ENCODE measurements at regions not wholly inside any gene's neighbourhood (a gene's known extent, or its start where the extent isn't known, plus 50 kb on each side); places are given as distances from the start of the nearest gene placed in this dataset.

DNA sequence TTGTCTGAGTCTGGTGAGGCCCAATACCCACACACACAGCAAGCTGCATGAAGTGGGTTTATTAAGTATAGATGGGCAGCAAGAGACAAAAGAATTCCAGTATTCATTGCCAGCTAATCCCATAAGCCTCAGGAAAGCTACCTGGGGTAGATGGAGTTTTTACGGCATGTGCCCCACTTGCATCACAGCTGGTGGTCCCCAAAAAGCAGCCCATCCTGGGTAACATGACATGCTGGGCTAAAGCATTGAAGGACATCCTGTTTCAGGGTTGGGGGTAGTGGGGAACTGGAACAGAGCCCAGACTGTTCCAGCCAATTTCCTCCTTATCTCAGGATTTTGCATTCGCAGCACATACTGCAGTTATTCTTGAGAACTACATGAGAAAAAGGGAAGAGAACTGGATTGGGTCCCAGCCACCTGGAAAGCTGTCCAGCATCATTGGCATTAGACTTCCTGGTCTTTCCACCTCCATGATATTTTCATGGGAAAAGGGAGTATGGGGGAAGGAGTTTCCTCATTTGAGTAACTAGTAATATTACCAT is 240.1 kb upstream of the MMADHC start:
- H3K4me2 ChIP-seq (ENCODE audit: insufficient read depth, insufficient read length, low read length): no peak overlapping the region
- no peak overlapping the region for H4K8ac ChIP-seq (replicated peaks; ENCODE audit: insufficient read length, low read depth, low read length)
- no peak overlapping the region for H3K27ac Mint-ChIP-seq
- TF ChIP-seq, protein P1, sequence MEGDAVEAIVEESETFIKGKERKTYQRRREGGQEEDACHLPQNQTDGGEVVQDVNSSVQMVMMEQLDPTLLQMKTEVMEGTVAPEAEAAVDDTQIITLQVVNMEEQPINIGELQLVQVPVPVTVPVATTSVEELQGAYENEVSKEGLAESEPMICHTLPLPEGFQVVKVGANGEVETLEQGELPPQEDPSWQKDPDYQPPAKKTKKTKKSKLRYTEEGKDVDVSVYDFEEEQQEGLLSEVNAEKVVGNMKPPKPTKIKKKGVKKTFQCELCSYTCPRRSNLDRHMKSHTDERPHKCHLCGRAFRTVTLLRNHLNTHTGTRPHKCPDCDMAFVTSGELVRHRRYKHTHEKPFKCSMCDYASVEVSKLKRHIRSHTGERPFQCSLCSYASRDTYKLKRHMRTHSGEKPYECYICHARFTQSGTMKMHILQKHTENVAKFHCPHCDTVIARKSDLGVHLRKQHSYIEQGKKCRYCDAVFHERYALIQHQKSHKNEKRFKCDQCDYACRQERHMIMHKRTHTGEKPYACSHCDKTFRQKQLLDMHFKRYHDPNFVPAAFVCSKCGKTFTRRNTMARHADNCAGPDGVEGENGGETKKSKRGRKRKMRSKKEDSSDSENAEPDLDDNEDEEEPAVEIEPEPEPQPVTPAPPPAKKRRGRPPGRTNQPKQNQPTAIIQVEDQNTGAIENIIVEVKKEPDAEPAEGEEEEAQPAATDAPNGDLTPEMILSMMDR (conservative IDR thresholded peaks at IDR 0.05): no peak
- no peak overlapping the region for H4K91ac ChIP-seq (ENCODE audit: insufficient read length, low read depth, low read length)
- H3K9me3 ChIP-seq (ENCODE audit: control insufficient read depth, low read depth, low read length): no peaks in the 10 kb centered on the region
- no peak overlapping the region for H3K18ac ChIP-seq (ENCODE audit: insufficient read length, low read depth, low read length)
- no peak overlapping the region for H3K23ac ChIP-seq (ENCODE audit: insufficient read length, low read depth, low read length)
- peaks cover 0 to 2% (median 0%) of the 10 kb centered on the region in 3 experiments; a peak in 3 of 7 replicates for H3K36me3 Mint-ChIP-seq (ENCODE audit: insufficient read depth in 1 of 3, low read depth in 3 of 3)
- no peak overlapping the region for H2BK12ac ChIP-seq (ENCODE audit: insufficient read length, low read depth, low read length)
- H3K79me2 ChIP-seq (ENCODE audit: insufficient read depth, low read length): no peaks in the 10 kb centered on the region
- H3T11ph ChIP-seq (ENCODE audit: low read length): no peak overlapping the region
- H3K14ac ChIP-seq (ENCODE audit: insufficient read depth, low read length): no peak overlapping the region
- H3K4me3 Mint-ChIP-seq: no peak overlapping the region
- peaks cover 13 to 24% of the 10 kb centered on the region in 2 experiments for H3K4me1 Mint-ChIP-seq
- no peaks in the 10 kb centered on the region for H3K23me2 ChIP-seq (ENCODE audit: insufficient read length, low read depth, low read length, poor library complexity, severe bottlenecking)
- H2AK5ac ChIP-seq (ENCODE audit: insufficient read length, low read length): no peak overlapping the region
- no peaks in the 10 kb centered on the region for H3K27me3 ChIP-seq (ENCODE audit: insufficient read depth, low read length)
- peaks cover 2% of the 10 kb centered on the region; the same call in 1 of the 2 replicates for H3K4me1 ChIP-seq (ENCODE audit: insufficient read depth, low read length)
- H3K9ac ChIP-seq (ENCODE audit: extremely low read depth, insufficient read length, low read length): no peak overlapping the region
- no peak overlapping the region for H2BK120ac ChIP-seq (ENCODE audit: low read depth, low read length, poor library complexity, severe bottlenecking)
- no peak overlapping the region for H2BK5ac ChIP-seq (ENCODE audit: insufficient read length, low read length)
- no peak for DNase-seq
- no peak overlapping the region for H3K27ac ChIP-seq (ENCODE audit: insufficient read length, low read depth, low read length)
- WGBS (ENCODE audit: extremely low coverage, insufficient read length, low lambda C conversion rate): no CpG with 5 or more reads among the region's 2 CpGs
- no peaks in the 10 kb centered on the region for H3K9me3 Mint-ChIP-seq
- H3K27me3 Mint-ChIP-seq (ENCODE audit: low read depth): no peaks in the 10 kb centered on the region
- H3K79me1 ChIP-seq (ENCODE audit: insufficient read depth, low read depth, low read length, poor library complexity, severe bottlenecking): no peaks in the 10 kb centered on the region
- no peak overlapping the region for H2AFZ ChIP-seq (ENCODE audit: low read length)
- no peak overlapping the region for H2BK20ac ChIP-seq (ENCODE audit: low read depth, low read length, poor library complexity, severe bottlenecking)
- no peak overlapping the region for H2BK15ac ChIP-seq (ENCODE audit: low read depth, low read length)
- H4K5ac ChIP-seq (ENCODE audit: insufficient read length, low read depth, low read length): no peak overlapping the region
- H3K56ac ChIP-seq (ENCODE audit: insufficient read length, low read depth, low read length): no peak overlapping the region
- H4K20me1 ChIP-seq (ENCODE audit: control insufficient read depth, insufficient read depth, insufficient read length): no peaks in the 10 kb centered on the region
- no peak overlapping the region for H3K4ac ChIP-seq (ENCODE audit: low read depth, low read length)
